ENCODE measurements at regions not wholly inside any gene's neighbourhood (a gene's known extent, or its start where the extent isn't known, plus 50 kb on each side); places are given as distances from the start of the nearest gene placed in this dataset.
"Not testable (repeated sequence)": the region's sequence is repeated elsewhere in the genome, so short reads cannot be mapped to it uniquely, and the experiment has no call there.

- TF ChIP-seq POLR2A (IDR thresholded peaks at IDR 0.05; ENCODE audit: low read length); GATA1 (IDR thresholded peaks at IDR 0.05; ENCODE audit: low read depth, low read length): not testable (repeated sequence)
These were observed 132.3 kb downstream of the CXCL12 start for GRCh38 chr10:44252631-44253030.
